ENCODE measurements at regions not wholly inside any gene's neighbourhood (a gene's known extent, or its start where the extent isn't known, plus 50 kb on each side); places are given as distances from the start of the nearest gene placed in this dataset.

GRCh38 chr15:35723120-35723847 is 177.3 kb upstream of the DPH6 start:
- Histone ChIP-seq H3K4me1 (peaks cover 0 to 4% (median 0%) of the 10 kb centered on the region in 3 donors), H3K27ac (no peak overlapping the region), H3K27me3 (no peaks in the 10 kb centered on the region), H3K4me3 (no peak overlapping the region), H3K36me3 (no peaks in the 10 kb centered on the region), H3K9me3 (no peaks in the 10 kb centered on the region)
- no peak for ATAC-seq
- no peak for TF ChIP-seq CTCF (IDR thresholded peaks at IDR 0.05)
- no peak for TF ChIP-seq POLR2A (IDR thresholded peaks at IDR 0.05)
- TF ChIP-seq POLR2AphosphoS5 (IDR thresholded peaks at IDR 0.05) = no peak
- TF ChIP-seq EP300 (IDR thresholded peaks at IDR 0.05) = no peak
- WGBS, 2 donors (ENCODE audit: low coverage in 1 of 2) = 70 to 76% methylated on average over 4 to 5 of the region's 5 CpGs

GRCh38 chr15:35723852-35724251 is 177.9 kb upstream of the DPH6 start:
- Histone ChIP-seq H3K36me3 (no peaks in the 10 kb centered on the region), H3K4me3 (no peak overlapping the region), H3K27ac (no peak overlapping the region), H3K9me3 (no peaks in the 10 kb centered on the region), H3K4me1 (peaks cover 0 to 7% (median 0%) of the 10 kb centered on the region in 3 donors), H3K27me3 (no peaks in the 10 kb centered on the region)
- 93 to 98% methylated on average over 4 of the region's 4 CpGs for WGBS, 2 donors (ENCODE audit: low coverage in 1 of 2)
- TF ChIP-seq EP300 (IDR thresholded peaks at IDR 0.05) (no peak), CTCF (IDR thresholded peaks at IDR 0.05) (no peak), POLR2AphosphoS5 (IDR thresholded peaks at IDR 0.05) (no peak), POLR2A (IDR thresholded peaks at IDR 0.05) (no peak)
- ATAC-seq = no peak

- no peak for TF ChIP-seq POLR2AphosphoS5 (IDR thresholded peaks at IDR 0.05)
- no peak for TF ChIP-seq CTCF (IDR thresholded peaks at IDR 0.05)
- no peak for TF ChIP-seq EP300 (IDR thresholded peaks at IDR 0.05)
- no peak for TF ChIP-seq POLR2A (IDR thresholded peaks at IDR 0.05)
- Histone ChIP-seq H3K27me3 (no peaks in the 10 kb centered on the region), H3K4me1 (peaks cover 0 to 7% (median 0%) of the 10 kb centered on the region in 3 donors), H3K4me3 (no peak overlapping the region), H3K9me3 (no peaks in the 10 kb centered on the region), H3K27ac (no peak overlapping the region), H3K36me3 (no peaks in the 10 kb centered on the region)
- ATAC-seq = no peak
These were observed 178.7 kb upstream of the DPH6 start for GRCh38 chr15:35724626-35725025.

- Histone ChIP-seq H3K4me1 (peaks cover 0 to 7% (median 0%) of the 10 kb centered on the region in 3 donors), H3K36me3 (no peaks in the 10 kb centered on the region), H3K27ac (no peak overlapping the region), H3K4me3 (no peak overlapping the region), H3K9me3 (no peaks in the 10 kb centered on the region), H3K27me3 (no peaks in the 10 kb centered on the region)
- WGBS, 2 donors (ENCODE audit: low coverage in 1 of 2) = 83 to 94% methylated on average over 1 to 3 of the region's 3 CpGs
- TF ChIP-seq POLR2A (IDR thresholded peaks at IDR 0.05) (no peak), EP300 (IDR thresholded peaks at IDR 0.05) (no peak), POLR2AphosphoS5 (IDR thresholded peaks at IDR 0.05) (no peak), CTCF (IDR thresholded peaks at IDR 0.05) (no peak)
- ATAC-seq = no peak
These were observed 179.4 kb upstream of the DPH6 start for GRCh38 chr15:35725353-35725752.

GRCh38 chr15:35727627-35728026 is 181.7 kb upstream of the DPH6 start:
- no peak for ATAC-seq
- Histone ChIP-seq H3K9me3 (no peaks in the 10 kb centered on the region), H3K4me1 (peaks cover 0 to 7% (median 0%) of the 10 kb centered on the region in 3 donors), H3K4me3 (no peak overlapping the region), H3K27me3 (no peaks in the 10 kb centered on the region), H3K27ac (no peak overlapping the region), H3K36me3 (no peaks in the 10 kb centered on the region)
- 57 to 64% methylated on average over 3 of the region's 9 CpGs for whole genome bisulfite sequencing, 2 donors (ENCODE audit: low coverage in 1 of 2)
- TF ChIP-seq POLR2A (IDR thresholded peaks at IDR 0.05) (no peak), POLR2AphosphoS5 (IDR thresholded peaks at IDR 0.05) (no peak), EP300 (IDR thresholded peaks at IDR 0.05) (no peak), CTCF (IDR thresholded peaks at IDR 0.05) (no peak)

All from gastroesophageal sphincter (tissue), 4 donors.